ENCODE measurements at regions not wholly inside any gene's neighbourhood (a gene's known extent, or its start where the extent isn't known, plus 50 kb on each side); places are given as distances from the start of the nearest gene placed in this dataset.

- TF ChIP-seq CTCF (conservative IDR thresholded peaks at IDR 0.05) = no peak
- peak overlapping the region; percentile 21 for H3K27ac ChIP-seq
These were observed 646.9 kb downstream of the STPG2 start for GRCh38 chr4:97496298-97496873.

- TF ChIP-seq CTCF (conservative IDR thresholded peaks at IDR 0.05) = no peak
- no peak overlapping the region for H3K27ac ChIP-seq
These were observed 644.4 kb downstream of the STPG2 start for GRCh38 chr4:97498875-97499274.

- no peak for TF ChIP-seq CTCF (conservative IDR thresholded peaks at IDR 0.05)
- no peak overlapping the region for H3K27ac ChIP-seq
These were observed 642.9 kb downstream of the STPG2 start for GRCh38 chr4:97500423-97500822.

DNA sequence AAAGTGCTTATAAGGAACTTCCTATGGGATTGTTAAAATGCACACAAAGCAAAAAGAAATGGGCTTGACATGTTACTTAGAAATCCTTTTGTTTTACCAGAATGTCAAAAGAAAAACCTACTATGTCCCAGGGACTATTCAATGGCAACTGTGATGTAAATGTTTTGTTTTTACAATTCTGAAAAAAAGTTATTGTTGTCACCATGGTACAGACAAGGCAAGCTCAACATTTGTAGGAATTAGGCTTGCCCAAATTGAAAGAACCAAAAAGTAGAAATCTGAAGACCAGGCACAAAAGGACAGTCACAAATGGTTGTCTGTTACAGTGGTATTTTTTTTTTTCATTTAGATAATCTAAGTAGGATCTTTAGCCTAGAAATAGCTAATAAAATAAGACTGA, 638.6 kb downstream of the STPG2 start:
- no peak overlapping the region for H3K27ac ChIP-seq
- no peak for TF ChIP-seq CTCF (conservative IDR thresholded peaks at IDR 0.05)

- no peak overlapping the region for H3K27ac ChIP-seq
- no peak for TF ChIP-seq CTCF (conservative IDR thresholded peaks at IDR 0.05)
These were observed 635.6 kb downstream of the STPG2 start for GRCh38 chr4:97507587-97508245.
